ENCODE measurements at regions not wholly inside any gene's neighbourhood (a gene's known extent, or its start where the extent isn't known, plus 50 kb on each side); places are given as distances from the start of the nearest gene placed in this dataset.

GRCh38 chr5:100723229-100723628, 179.9 kb downstream of the ST8SIA4 start:
- TF ChIP-seq SIN3A (IDR thresholded peaks at IDR 0.05; ENCODE audit: borderline replicate concordance, insufficient read depth, low read length): no peak
- TF ChIP-seq FOXP2 (optimal IDR thresholded peaks at IDR 0.05; ENCODE audit: borderline replicate concordance, extremely low read depth, extremely low read length, insufficient read depth): no peak
- TF ChIP-seq POLR2AphosphoS5 (IDR thresholded peaks at IDR 0.05; ENCODE audit: low read depth, low read length): no peak
- no peak for TF ChIP-seq REST (IDR thresholded peaks at IDR 0.05; ENCODE audit: insufficient read depth in 1 of 2, low read depth in 2 of 2, low read length in 2 of 2)
- TF ChIP-seq TAF1 (IDR thresholded peaks at IDR 0.05; ENCODE audit: borderline replicate concordance, insufficient read depth, low read length): no peak

GRCh38 chr5:100726116-100726515, 177.0 kb downstream of the ST8SIA4 start:
- no peak for TF ChIP-seq REST (IDR thresholded peaks at IDR 0.05; ENCODE audit: insufficient read depth in 1 of 2, low read depth in 2 of 2, low read length in 2 of 2)
- TF ChIP-seq FOXP2 (optimal IDR thresholded peaks at IDR 0.05; ENCODE audit: borderline replicate concordance, extremely low read depth, extremely low read length, insufficient read depth): no peak
- TF ChIP-seq TAF1 (IDR thresholded peaks at IDR 0.05; ENCODE audit: borderline replicate concordance, insufficient read depth, low read length): no peak
- no peak for TF ChIP-seq POLR2AphosphoS5 (IDR thresholded peaks at IDR 0.05; ENCODE audit: low read depth, low read length)
- TF ChIP-seq SIN3A (IDR thresholded peaks at IDR 0.05; ENCODE audit: borderline replicate concordance, insufficient read depth, low read length): no peak

GRCh38 chr5:100731768-100732167, 171.3 kb downstream of the ST8SIA4 start:
- no peak for TF ChIP-seq SIN3A (IDR thresholded peaks at IDR 0.05; ENCODE audit: borderline replicate concordance, insufficient read depth, low read length)
- TF ChIP-seq POLR2AphosphoS5 (IDR thresholded peaks at IDR 0.05; ENCODE audit: low read depth, low read length): no peak
- no peak for TF ChIP-seq FOXP2 (optimal IDR thresholded peaks at IDR 0.05; ENCODE audit: borderline replicate concordance, extremely low read depth, extremely low read length, insufficient read depth)
- no peak for TF ChIP-seq REST (IDR thresholded peaks at IDR 0.05; ENCODE audit: insufficient read depth in 1 of 2, low read depth in 2 of 2, low read length in 2 of 2)
- TF ChIP-seq TAF1 (IDR thresholded peaks at IDR 0.05; ENCODE audit: borderline replicate concordance, insufficient read depth, low read length): no peak

- TF ChIP-seq REST (IDR thresholded peaks at IDR 0.05; ENCODE audit: insufficient read depth in 1 of 2, low read depth in 2 of 2, low read length in 2 of 2) (no peak), POLR2AphosphoS5 (IDR thresholded peaks at IDR 0.05; ENCODE audit: low read depth, low read length) (no peak), FOXP2 (optimal IDR thresholded peaks at IDR 0.05; ENCODE audit: borderline replicate concordance, extremely low read depth, extremely low read length, insufficient read depth) (no peak), SIN3A (IDR thresholded peaks at IDR 0.05; ENCODE audit: borderline replicate concordance, insufficient read depth, low read length) (no peak), TAF1 (IDR thresholded peaks at IDR 0.05; ENCODE audit: borderline replicate concordance, insufficient read depth, low read length) (no peak)
Measured at GRCh38 chr5:100746730-100747129, 156.4 kb downstream of the ST8SIA4 start.

GRCh38 chr5:100749771-100750284, 153.3 kb downstream of the ST8SIA4 start:
- no peak for TF ChIP-seq SIN3A (IDR thresholded peaks at IDR 0.05; ENCODE audit: borderline replicate concordance, insufficient read depth, low read length)
- TF ChIP-seq REST (IDR thresholded peaks at IDR 0.05; ENCODE audit: insufficient read depth in 1 of 2, low read depth in 2 of 2, low read length in 2 of 2): no peak
- no peak for TF ChIP-seq POLR2AphosphoS5 (IDR thresholded peaks at IDR 0.05; ENCODE audit: low read depth, low read length)
- no peak for TF ChIP-seq TAF1 (IDR thresholded peaks at IDR 0.05; ENCODE audit: borderline replicate concordance, insufficient read depth, low read length)
- TF ChIP-seq FOXP2 (optimal IDR thresholded peaks at IDR 0.05; ENCODE audit: borderline replicate concordance, extremely low read depth, extremely low read length, insufficient read depth): no peak
